PFSK-1 (cell line): ENCODE measurements at regions not wholly inside any gene's neighbourhood (a gene's known extent, or its start where the extent isn't known, plus 50 kb on each side); places are given as distances from the start of the nearest gene placed in this dataset.

Source experiments
- FOXP2 ChIP-seq: optimal IDR thresholded peaks from 2 replicates; pipeline ENCODE3; 2011; ENCODE audit warnings: borderline replicate concordance, control low read depth, inconsistent platforms; ENCODE audit not compliant: insufficient read depth; ENCODE audit errors: extremely low read length, extremely low read depth
- POLR2AphosphoS5 ChIP-seq: IDR thresholded peaks from 2 replicates; pipeline ENCODE4 v1.6.1; 2012; ENCODE audit warnings: low read depth, mild to moderate bottlenecking, control low read depth, low read length, moderate library complexity
- SIN3A ChIP-seq: IDR thresholded peaks from 2 replicates; pipeline ENCODE4 v1.6.1; 2012; ENCODE audit warnings: mild to moderate bottlenecking, low read length, moderate library complexity, borderline replicate concordance; ENCODE audit not compliant: insufficient read depth
- TAF1 ChIP-seq: IDR thresholded peaks from 2 replicates; pipeline ENCODE4 v1.6.1; 2012; ENCODE audit warnings: low read length, control low read depth, borderline replicate concordance; ENCODE audit not compliant: insufficient read depth
- TF ChIP-seq, protein P1 (sequence below), 2 experiments: IDR thresholded peaks; 2 replicates each; pipeline versions ENCODE4 v1.6.1 to v1.8.0; 2011 to 2012; ENCODE audit warnings: low read depth in 2 of 2, low read length in 2 of 2, control low read depth in 1 of 2, inconsistent platforms in 1 of 2, mild to moderate bottlenecking in 1 of 2, moderate library complexity in 1 of 2; ENCODE audit not compliant: insufficient read depth in 1 of 2

DNA sequence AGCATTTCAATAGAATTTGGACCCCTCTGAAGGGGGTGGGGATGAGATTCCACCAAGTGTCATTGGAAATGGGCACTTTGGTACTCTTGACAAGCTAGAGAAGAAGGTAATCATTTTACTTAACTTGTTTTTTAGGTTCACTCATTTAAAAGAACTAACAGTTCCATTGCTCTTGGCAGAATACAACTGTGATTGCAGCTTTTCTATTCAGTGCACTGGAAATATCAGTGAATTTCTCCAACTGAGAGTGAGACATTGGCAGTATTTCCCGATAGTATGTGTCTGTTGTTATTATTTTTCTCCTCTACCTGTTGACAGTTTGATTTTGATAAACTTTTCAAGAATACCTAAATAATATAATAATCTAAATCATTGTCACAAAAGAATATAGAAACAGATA, 1356.7 kb upstream of the NXPH2 start:
- TF ChIP-seq, protein P1, sequence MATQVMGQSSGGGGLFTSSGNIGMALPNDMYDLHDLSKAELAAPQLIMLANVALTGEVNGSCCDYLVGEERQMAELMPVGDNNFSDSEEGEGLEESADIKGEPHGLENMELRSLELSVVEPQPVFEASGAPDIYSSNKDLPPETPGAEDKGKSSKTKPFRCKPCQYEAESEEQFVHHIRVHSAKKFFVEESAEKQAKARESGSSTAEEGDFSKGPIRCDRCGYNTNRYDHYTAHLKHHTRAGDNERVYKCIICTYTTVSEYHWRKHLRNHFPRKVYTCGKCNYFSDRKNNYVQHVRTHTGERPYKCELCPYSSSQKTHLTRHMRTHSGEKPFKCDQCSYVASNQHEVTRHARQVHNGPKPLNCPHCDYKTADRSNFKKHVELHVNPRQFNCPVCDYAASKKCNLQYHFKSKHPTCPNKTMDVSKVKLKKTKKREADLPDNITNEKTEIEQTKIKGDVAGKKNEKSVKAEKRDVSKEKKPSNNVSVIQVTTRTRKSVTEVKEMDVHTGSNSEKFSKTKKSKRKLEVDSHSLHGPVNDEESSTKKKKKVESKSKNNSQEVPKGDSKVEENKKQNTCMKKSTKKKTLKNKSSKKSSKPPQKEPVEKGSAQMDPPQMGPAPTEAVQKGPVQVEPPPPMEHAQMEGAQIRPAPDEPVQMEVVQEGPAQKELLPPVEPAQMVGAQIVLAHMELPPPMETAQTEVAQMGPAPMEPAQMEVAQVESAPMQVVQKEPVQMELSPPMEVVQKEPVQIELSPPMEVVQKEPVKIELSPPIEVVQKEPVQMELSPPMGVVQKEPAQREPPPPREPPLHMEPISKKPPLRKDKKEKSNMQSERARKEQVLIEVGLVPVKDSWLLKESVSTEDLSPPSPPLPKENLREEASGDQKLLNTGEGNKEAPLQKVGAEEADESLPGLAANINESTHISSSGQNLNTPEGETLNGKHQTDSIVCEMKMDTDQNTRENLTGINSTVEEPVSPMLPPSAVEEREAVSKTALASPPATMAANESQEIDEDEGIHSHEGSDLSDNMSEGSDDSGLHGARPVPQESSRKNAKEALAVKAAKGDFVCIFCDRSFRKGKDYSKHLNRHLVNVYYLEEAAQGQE (IDR thresholded peaks at IDR 0.05; ENCODE audit: insufficient read depth in 1 of 2, low read depth in 2 of 2, low read length in 2 of 2), result no peak
- TF ChIP-seq TAF1 (no peak), POLR2AphosphoS5 (no peak), SIN3A (no peak), FOXP2 (no peak)

DNA sequence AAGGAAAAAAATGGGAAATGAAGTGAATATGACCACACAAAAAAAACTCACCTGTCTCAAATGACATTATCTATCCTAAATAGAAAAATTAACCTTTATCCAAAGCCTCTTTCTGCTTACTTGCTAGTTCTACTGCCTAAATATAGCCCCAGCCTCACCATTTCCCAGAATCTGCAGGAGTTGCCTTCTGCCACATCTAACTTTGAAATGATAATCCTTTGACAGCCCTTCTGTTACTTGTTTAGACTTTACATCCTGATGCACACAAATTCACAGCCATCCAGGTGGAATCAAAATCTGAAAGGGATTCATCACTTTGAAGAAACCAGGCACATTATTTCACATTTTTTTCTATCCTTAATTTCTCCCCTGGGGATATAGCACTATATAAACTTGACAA, 1356.2 kb upstream of the NXPH2 start:
- TF ChIP-seq TAF1 (no peak), FOXP2 (no peak), POLR2AphosphoS5 (no peak), SIN3A (no peak)
- TF ChIP-seq, protein P1 (IDR thresholded peaks at IDR 0.05; ENCODE audit: insufficient read depth in 1 of 2, low read depth in 2 of 2, low read length in 2 of 2), result no peak

DNA sequence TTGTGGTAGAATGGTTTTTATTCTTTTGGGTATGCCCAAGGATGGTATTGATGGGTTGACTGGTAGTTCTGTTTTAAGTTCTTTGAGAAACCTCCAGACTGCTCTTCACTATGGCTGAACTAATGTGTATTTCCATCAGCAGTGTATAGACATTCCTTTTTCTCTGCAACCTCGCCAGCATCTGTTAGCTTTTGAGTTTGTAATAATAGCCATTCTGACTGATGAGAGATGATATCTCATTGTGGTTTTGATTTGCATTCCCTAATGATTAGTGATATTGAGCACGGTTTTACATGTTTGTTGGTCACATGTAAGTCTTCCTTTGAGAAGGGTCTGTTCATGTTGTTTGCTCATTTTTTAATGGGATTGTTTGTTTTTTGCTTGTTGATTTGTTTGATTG, 1348.7 kb upstream of the NXPH2 start:
- no peak for TF ChIP-seq TAF1
- TF ChIP-seq FOXP2, result no peak

DNA sequence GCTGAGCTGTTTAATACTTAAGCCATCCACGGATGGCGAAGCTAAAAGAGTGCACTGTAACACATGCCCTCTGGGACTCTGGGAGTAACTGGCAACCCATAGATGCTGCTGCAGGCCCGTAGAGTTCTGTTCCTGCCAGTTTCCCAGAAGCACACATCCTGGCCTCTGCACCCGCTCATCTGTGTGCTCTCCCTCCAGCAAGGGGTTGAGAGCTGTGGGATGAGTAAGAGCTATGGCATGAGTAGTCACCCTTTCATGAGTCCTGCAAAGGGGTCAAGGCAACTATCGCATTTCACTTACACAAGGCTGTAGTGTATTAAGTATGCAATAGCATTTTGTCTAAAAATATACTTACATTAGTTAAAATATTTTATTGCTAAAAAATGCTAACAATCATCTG, 1341.8 kb upstream of the NXPH2 start:
- TF ChIP-seq, protein P1 (IDR thresholded peaks at IDR 0.05; ENCODE audit: insufficient read depth in 1 of 2, low read depth in 2 of 2, low read length in 2 of 2), result no peak
- no peak for TF ChIP-seq SIN3A
- no peak for TF ChIP-seq TAF1
- TF ChIP-seq FOXP2, result no peak
- TF ChIP-seq POLR2AphosphoS5, result no peak

DNA sequence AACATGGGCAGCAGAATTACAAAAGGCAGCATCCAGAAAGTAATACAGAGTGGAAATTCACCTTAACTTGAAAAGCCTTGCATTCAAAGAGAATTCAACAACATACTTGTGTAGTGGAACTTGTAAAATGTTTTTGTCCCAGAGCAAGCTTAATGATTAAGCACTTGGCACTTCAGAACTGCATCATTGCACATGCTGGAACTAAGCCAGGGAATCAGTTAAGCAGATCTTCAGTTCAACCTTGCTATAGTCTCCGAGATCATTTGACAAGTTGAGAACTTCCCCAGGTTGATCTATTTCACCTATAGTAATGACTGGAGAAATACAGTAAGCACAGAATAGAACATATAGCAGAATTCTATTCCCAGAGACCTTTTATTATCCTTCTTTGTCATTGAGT, 1337.2 kb upstream of the NXPH2 start:
- TF ChIP-seq SIN3A (no peak), FOXP2 (no peak), TAF1 (no peak), POLR2AphosphoS5 (no peak)
- TF ChIP-seq, protein P1 (IDR thresholded peaks at IDR 0.05; ENCODE audit: insufficient read depth in 1 of 2, low read depth in 2 of 2, low read length in 2 of 2), result no peak
